ENCODE measurements at regions not wholly inside any gene's neighbourhood (a gene's known extent, or its start where the extent isn't known, plus 50 kb on each side); places are given as distances from the start of the nearest gene placed in this dataset.

DNA sequence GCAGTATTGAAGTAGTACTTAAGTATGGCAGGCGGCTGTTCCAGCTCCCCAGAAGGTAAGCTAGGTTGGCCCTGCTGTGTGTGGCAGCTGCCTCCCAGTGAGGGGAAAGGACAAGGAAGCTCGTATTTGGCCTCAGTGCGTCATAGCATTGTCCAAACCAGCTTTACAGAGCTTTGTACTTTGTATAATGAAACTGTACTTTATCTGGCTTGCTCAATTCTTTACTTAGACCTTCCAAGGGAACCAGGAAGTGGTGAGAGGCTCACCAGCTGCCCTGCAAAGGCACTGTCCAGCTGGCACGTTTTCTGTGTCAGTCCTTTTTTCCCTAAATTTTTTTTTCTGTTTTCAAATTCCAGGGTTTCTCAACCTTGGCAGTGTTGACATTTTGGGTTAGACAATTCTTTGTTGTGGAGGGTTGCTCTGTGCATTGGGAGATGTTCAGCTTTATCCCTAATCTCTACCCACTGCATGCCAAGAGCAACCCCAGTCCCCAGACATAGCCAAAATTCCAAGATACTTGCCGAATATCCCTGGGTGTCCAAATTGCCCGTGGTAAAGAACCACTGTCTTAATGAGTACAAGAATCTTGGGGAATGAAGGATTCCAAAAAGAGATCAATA lies 474.5 kb downstream of the LRRC70 start:
- Histone ChIP-seq H2AFZ (no peak overlapping the region), H3K79me2 (no peaks in the 10 kb centered on the region), H3K27me3 (ENCODE audit: control insufficient read depth, insufficient read depth, low read length) (no peaks in the 10 kb centered on the region), H3K4me2 (ENCODE audit: low read length) (no peak overlapping the region), H3K4me3 (ENCODE audit: low read depth, low read length) (no peak overlapping the region), H3K9ac (no peak overlapping the region), H3K4me1 (no peaks in the 10 kb centered on the region), H3K9me3 (ENCODE audit: control insufficient read depth, low read length) (no peaks in the 10 kb centered on the region), H3K36me3 (ENCODE audit: control insufficient read depth, insufficient read depth, low read length) (no peaks in the 10 kb centered on the region), H3K27ac (no peak overlapping the region)
- TF ChIP-seq CTCF (IDR thresholded peaks at IDR 0.05) = no peak

DNA sequence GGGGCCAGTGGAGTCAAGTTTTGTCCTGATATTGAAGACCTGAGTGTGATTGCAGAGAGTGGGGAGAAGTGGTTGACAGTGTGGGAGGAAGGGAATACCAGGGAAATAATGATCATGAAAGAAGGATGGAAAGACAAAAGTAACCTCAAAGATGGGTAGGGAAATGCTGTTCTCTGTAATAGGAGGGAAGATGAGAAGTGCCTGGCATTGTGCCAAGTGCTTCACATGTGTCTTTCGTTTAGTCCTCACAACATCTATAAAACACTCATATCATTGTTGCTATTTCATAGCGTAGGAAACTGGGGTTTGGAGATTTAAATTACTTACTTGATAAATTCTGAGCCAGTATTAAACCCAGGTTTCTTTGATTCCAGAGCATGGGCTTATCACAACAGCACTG lies 472.3 kb downstream of the LRRC70 start:
- H3K4me2 ChIP-seq (ENCODE audit: low read length) = no peak overlapping the region
- no peaks in the 10 kb centered on the region for H3K79me2 ChIP-seq
- H3K27ac ChIP-seq = no peak overlapping the region
- H3K4me1 ChIP-seq = no peaks in the 10 kb centered on the region
- TF ChIP-seq CTCF (IDR thresholded peaks at IDR 0.05) = no peak
- H3K36me3 ChIP-seq (ENCODE audit: control insufficient read depth, insufficient read depth, low read length) = no peaks in the 10 kb centered on the region
- H2AFZ ChIP-seq = no peak overlapping the region
- H3K9me3 ChIP-seq (ENCODE audit: control insufficient read depth, low read length) = no peaks in the 10 kb centered on the region
- H3K9ac ChIP-seq = no peak overlapping the region
- H3K4me3 ChIP-seq (ENCODE audit: low read depth, low read length) = no peak overlapping the region
- H3K27me3 ChIP-seq (ENCODE audit: control insufficient read depth, insufficient read depth, low read length) = no peaks in the 10 kb centered on the region

- Histone ChIP-seq H3K27ac (no peak overlapping the region), H2AFZ (no peak overlapping the region), H3K36me3 (ENCODE audit: control insufficient read depth, insufficient read depth, low read length) (no peaks in the 10 kb centered on the region), H3K4me3 (ENCODE audit: low read depth, low read length) (no peak overlapping the region), H3K9ac (no peak overlapping the region), H3K4me1 (no peaks in the 10 kb centered on the region), H3K27me3 (ENCODE audit: control insufficient read depth, insufficient read depth, low read length) (no peaks in the 10 kb centered on the region), H3K4me2 (ENCODE audit: low read length) (no peak overlapping the region), H3K79me2 (no peaks in the 10 kb centered on the region), H3K9me3 (ENCODE audit: control insufficient read depth, low read length) (no peaks in the 10 kb centered on the region)
- TF ChIP-seq CTCF (IDR thresholded peaks at IDR 0.05) = no peak
Observed at GRCh38 chr5:63049935-63050334, 471.3 kb downstream of the LRRC70 start.

DNA sequence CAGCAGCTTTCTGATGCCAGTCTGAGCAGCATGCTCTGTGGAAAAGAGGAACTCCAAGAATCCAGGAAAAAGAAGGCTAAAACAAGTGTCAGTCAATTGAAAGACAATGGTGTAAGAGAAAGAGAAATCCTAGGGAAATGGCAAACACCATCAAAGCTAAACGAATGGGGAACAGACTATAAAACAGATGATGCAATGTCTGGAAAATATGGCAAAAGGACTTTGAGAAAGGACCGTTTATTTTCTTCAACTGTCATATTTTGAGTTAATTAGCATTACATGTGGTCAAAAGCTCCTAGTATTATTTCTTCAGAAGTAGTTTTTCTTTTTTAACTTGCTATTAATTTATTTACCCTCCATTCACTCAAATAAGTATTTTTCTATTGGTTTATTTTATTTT lies 465.2 kb downstream of the LRRC70 start:
- no peaks in the 10 kb centered on the region for H3K9me3 ChIP-seq (ENCODE audit: control insufficient read depth, low read length)
- H3K4me3 ChIP-seq (ENCODE audit: low read depth, low read length) = no peak overlapping the region
- H3K36me3 ChIP-seq (ENCODE audit: control insufficient read depth, insufficient read depth, low read length) = no peaks in the 10 kb centered on the region
- H3K79me2 ChIP-seq = no peaks in the 10 kb centered on the region
- no peak overlapping the region for H3K4me2 ChIP-seq (ENCODE audit: low read length)
- no peak overlapping the region for H2AFZ ChIP-seq
- no peaks in the 10 kb centered on the region for H3K4me1 ChIP-seq
- TF ChIP-seq CTCF (IDR thresholded peaks at IDR 0.05) = no peak
- H3K9ac ChIP-seq = no peak overlapping the region
- H3K27ac ChIP-seq = no peak overlapping the region
- H3K27me3 ChIP-seq (ENCODE audit: control insufficient read depth, insufficient read depth, low read length) = no peaks in the 10 kb centered on the region

DNA sequence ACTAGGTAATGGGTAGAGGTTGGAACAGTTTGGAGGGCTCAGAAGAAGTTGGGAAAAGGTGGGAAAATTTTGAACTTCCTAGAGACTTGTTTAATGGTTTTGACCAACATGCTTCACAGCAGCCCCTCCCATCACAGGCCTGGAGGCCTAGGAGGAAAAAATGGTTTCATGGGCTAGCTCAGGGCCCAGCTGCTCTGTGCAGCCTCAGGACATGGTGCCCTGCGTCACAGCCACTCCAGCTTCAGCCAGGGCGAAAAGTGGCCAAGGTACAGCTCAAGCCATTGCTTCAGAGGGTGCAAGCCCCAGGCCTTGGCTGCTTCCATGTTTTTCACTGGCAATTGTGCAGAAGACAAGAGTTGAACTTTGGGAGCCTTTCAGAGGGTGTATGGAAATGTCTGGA lies 453.7 kb downstream of the LRRC70 start:
- no peaks in the 10 kb centered on the region for H3K9me3 ChIP-seq (ENCODE audit: control insufficient read depth, low read length)
- H3K27me3 ChIP-seq (ENCODE audit: control insufficient read depth, insufficient read depth, low read length) = no peaks in the 10 kb centered on the region
- H3K27ac ChIP-seq = no peak overlapping the region
- H2AFZ ChIP-seq = no peak overlapping the region
- no peak overlapping the region for H3K4me3 ChIP-seq (ENCODE audit: low read depth, low read length)
- H3K4me2 ChIP-seq (ENCODE audit: low read length) = no peak overlapping the region
- no peaks in the 10 kb centered on the region for H3K36me3 ChIP-seq (ENCODE audit: control insufficient read depth, insufficient read depth, low read length)
- no peak for TF ChIP-seq CTCF (IDR thresholded peaks at IDR 0.05)
- no peak overlapping the region for H3K9ac ChIP-seq
- H3K79me2 ChIP-seq = no peaks in the 10 kb centered on the region
- H3K4me1 ChIP-seq = no peaks in the 10 kb centered on the region

Measured in parathyroid adenoma (tissue), 2 donors.